NCI-H524 treated with DMSO at 0.1 percent for 48 hours (cell line): ENCODE measurements at regions not wholly inside any gene's neighbourhood (a gene's known extent, or its start where the extent isn't known, plus 50 kb on each side); places are given as distances from the start of the nearest gene placed in this dataset.

Experiments used
- DNase-seq: peaks from one replicate; lab custom pipeline; 2025; lab: John Stamatoyannopoulos, UW

DNA sequence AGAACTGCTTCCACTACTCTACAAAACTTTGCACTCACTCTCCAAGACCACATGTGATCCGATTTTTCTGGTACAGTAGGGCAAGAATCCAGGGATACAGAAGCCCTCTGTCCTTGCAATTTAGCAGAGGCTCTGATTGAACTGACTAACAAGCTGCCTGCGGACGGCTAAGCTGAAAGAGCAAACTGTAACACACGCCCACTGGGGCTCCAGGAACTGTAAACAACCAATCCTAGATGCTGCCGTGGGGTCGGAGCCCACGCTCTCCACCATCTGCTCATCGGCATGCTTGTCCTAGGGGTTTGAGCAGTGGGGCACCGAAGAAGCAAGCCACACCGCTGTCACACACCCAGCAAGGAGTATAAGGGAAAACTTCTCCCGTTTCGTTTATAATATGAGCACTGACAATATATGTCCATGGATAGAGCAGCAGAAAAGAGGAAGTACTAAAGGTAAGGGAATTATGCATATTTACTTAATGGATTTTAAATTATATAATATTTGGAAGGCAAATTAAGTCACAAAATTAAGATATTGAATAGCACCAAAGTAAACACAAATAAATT is 634.4 kb upstream of the POT1 start:
- DNase-seq, result peak; percentile 97

DNA sequence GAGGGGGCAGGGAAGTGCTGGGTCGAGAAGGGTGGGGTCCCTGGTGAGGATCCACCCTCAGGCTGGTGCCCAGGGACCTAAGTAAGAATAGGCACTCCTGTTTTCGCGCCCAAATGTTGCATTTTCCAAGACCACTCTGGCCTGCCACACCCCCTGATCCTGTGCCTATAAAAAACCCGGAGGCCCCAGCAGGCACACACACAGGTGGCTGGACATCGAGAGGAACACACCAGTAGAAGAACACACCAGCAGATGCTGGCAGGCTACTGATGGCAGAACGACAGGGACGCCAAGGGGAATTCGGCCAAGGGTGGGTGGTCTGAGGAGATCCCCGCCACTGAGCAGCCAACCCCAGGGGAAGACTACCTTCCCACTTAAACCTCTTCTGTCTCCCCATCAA is 633.9 kb upstream of the POT1 start:
- peak; percentile 83 for DNase-seq

DNA sequence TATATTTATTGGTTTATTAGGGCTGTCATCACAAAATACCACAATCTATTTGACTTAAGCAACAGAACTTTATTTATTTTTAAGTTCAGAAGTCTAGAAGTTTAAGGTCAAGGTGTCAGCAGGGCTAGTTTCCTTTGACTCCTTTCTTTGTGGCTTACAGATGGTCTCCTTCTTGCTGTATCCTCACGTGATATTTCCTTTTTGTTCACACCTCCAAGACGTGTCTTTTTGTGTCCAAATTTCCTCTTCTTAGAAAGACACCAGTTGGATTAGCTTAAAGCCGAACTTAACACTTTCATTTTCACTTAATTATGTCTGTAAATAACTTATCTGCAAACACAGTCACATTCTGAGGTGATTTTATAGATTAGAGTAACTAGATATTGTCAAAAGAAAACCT is 631.4 kb upstream of the POT1 start:
- DNase-seq, result no peak

DNA sequence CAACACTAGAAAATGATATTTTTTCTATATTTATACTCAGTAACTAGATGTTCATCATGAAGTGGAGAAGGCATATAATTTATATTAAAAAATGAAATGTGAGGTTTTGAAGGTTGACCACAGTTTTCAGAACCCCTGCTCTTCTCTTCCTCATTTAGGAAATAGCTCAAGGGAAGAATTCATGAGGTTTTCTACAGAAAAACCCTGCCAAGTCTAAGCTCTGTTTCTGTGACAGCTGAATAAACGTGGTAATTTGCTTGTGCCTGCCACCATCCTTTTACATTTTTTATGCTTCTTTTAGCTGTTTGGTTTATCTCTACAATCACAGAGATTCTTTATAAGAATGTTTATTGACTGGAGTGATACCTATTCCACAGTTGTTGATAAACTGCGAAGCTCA is 630.3 kb upstream of the POT1 start:
- no peak for DNase-seq

DNA sequence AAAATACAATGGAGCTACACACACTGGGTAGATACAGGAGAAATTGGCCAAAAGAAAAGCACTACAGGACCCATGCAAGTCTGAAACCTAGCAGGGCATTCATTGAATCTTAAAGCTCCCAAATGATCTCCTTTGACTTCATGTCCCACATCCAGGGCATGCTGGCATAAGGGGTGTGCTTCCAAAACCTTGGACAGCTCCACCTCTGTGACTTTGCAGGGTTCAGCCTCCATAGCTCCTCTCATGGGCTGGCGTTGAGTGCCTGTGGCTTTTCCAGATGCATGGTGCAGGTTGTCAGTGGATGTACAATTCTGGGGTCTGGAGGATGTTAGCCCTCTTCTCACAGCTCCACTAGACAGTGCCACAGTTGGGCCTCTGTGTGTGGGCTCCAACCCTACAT is 626.3 kb upstream of the POT1 start:
- no peak for DNase-seq

DNA sequence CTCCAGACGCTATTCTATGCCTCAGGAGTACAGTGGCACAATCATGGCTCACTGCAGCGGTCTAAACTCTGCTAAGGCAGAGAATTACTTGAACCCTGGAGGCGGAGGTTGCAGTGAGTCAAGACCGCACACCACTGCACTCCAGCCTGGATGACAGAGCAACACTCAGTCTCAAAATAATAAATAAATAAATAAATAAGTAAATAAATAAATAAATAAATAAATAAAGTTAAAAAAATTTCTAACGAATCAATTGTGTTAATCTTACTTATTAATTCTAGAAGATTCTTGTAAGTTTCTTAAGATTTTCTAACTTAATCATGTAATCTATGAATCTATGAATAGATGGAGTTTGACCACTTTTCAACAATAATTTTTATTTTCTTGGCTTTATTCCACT is 621.4 kb upstream of the POT1 start:
- no peak for DNase-seq

DNA sequence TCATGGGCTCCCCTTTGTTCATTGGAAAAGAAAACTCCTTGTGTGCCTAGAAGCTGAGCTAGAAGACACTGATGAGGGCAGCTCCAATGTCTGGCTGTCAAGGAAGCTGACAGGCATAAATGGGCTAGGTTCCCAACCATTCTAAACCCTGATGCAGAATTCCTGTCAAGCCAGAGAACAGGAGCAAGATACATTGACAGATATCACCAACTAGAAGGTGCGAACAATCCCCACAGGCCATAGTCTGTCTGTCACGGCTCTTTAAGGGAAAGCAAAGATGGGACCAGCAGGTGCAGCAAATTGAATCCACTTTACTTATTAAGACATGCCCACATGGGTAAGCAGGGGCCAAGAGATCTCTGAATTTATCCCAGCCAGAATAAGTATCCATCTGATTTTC is 617.9 kb upstream of the POT1 start:
- no peak for DNase-seq

DNA sequence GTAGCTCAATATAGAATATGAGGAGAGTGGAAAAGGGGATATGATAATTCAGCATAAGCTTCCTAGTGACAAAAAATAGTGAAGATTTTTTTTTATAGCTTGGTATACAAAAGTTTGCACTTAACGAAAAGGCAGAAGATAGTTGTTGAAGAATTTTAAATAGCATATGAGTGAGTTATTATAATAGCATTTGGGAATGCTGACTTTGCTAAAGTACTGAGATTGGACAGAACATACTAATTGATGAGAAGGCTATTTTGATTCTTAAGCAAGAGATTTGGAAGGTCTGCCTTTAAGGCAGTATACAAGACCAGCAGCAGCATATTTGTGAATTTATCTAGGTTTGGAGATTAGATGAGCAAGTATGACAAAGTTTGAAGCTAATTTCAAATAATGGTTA is 600.9 kb upstream of the POT1 start:
- no peak for DNase-seq

DNA sequence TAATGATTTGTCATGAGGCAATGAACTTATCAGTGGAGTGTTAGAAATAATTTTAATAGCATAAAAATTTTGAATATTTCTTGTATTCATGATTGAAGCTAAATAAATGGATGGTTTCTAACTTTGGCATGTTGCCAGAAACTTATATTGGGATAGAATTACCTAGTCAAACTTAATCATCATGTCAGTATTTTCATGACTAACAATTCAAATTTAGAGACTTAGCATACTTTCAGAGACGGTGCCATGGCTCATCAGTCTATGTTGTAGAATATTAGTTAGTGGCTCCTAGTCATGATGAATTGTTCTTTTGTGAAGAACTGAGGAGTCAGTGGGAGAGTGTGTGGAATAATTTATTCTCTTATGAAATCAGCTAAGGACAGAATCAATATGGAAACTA is 599.6 kb upstream of the POT1 start:
- DNase-seq, result no peak

DNA sequence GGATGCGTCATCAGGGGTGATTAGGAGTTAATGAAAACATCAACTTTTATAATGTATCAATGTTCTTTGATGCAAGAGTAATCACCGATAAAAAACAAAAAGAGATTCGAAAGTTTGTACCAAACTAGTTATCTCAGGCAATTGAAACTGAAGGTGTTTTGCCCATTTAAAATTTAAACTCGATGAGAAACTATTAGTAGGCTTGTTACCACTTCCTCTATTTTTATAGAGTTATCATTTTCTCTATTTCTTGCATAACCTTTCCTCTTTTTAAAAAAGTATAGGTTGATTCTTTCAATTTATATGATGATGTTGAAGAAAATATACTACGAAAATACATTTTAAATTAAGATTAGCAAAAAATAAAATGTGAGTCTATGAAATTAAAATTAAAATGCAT is 597.3 kb upstream of the POT1 start:
- no peak for DNase-seq

DNA sequence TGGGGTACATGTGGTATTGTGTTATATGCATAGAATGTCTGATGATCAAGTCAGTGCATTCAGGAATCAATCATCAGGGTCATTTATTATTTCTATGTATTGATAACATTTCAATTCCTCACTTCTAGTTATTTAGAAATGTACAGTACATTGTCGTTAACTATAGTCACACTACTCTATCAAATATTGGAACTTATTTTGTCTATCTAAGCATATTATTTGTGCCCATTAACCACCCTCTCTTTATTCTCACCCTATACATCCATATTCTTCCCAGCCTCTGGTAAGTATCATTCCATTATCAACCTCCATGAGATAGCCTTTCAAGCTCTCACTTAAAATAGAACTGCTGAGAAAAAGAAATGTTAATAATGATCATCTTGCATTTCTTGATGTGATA is 596.5 kb upstream of the POT1 start:
- DNase-seq, result no peak

DNA sequence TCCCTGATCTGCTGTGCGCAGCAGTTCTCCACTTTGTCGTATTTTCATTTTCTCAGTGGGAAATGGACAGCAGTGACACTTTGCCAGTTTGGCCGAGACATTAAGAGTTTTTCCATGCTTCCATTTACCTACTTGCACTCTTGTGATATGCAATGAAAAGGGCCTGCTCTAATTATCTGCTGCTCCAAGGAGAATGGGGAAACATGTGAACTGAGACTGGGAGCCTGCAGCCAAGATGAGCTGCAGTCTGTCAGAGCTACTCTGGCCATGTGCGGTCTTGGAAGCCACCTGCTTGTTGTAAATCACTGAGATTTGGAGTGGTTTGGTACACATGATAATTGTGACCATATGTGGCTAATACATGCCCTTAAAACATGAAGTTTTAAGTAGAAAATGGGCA is 586.6 kb upstream of the POT1 start:
- peak; percentile 96 for DNase-seq

DNA sequence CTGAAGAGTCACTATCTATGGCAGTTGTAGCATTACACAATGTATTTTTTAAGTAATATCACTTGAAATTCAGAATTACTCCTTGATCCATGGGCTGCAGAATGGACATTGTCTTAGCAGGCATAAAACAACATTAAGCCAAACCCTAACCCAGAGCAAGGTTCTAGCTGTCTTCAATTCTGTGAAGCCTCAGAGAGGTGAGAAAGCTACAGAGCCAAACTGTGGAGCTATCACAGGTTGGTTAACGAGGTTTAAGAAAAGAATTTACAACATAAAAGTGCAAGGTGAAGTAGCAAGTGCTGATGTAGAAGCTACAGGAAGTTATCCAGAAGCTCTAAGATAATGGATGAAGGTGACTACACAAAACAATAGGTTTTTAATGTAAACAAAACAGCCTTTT is 582.7 kb upstream of the POT1 start:
- no peak for DNase-seq

DNA sequence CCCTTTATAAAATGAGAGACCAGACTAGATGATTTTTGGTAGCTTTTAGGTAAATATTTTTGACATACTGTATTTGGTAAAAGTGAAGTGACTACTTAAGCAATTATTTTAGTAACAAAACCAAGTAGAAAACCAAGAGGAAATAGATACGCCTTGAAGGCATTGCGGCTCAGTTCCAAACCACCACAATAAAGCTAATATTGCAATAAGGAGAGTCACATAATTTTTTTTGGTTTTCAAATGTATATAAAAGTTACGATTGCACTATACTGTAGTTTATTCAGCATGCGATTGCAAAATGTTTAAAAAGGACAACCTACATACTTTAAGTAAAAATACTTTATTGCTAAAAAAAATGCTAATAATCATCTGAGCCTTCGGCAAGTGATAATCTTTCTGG is 581.7 kb upstream of the POT1 start:
- no peak for DNase-seq

DNA sequence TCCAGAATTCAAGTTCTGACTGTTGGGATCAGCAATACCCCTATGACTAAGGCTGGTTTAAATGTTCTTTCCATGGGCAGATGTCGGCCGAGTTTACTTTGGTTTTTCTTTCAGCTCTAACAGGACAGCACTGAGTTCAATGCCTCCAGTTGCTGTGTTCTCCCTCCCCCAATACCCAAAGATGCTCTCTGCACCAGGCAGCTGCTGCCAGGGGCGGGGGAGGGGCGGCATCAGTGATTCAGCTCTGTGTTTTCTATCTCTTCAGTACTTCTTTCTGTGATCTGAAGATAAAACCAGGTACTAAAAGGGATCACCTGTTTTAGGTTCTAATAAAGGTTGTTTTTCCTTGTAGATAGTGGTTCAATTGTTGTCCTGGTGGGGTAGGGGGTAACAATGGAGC is 576.7 kb upstream of the POT1 start:
- DNase-seq, result no peak

DNA sequence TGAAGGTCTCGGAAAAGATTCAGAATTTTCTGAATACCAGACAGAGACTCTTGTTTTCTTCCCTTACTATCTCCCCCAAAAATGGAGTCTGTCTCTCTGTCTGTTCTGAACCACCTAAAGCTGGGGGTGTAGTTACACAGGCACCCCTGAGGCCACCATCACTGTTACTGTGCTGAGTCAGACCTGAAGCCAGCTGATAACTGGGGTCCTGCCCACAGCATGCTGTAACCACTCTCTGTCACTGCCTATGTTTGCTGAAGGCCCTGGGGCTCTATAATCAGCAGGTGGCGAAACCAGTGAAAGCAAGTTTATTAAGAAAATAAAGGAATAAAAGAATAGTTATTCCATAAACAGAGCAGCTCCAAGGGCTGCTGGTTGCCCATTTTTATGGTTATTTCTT is 575.2 kb upstream of the POT1 start:
- DNase-seq, result no peak

DNA sequence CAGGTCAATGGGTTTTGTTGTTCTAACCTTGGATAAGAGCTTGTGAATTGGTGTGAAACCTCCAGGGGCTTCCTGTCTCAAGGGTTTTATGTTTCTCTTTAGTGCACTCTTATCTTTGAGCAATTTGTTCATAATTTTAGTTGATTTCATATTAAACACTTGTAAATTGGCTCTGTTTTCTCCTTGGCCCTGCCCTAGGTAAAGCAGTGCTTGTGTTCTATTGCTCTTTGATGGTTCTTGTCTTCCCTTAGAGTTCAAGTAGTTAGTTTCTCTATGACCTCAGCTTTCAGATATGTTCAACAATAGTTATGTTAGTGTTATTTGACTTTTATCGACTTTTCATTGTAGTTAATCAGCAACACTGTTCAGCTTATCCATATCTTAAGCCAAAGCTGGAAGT is 566.4 kb upstream of the POT1 start:
- no peak for DNase-seq

DNA sequence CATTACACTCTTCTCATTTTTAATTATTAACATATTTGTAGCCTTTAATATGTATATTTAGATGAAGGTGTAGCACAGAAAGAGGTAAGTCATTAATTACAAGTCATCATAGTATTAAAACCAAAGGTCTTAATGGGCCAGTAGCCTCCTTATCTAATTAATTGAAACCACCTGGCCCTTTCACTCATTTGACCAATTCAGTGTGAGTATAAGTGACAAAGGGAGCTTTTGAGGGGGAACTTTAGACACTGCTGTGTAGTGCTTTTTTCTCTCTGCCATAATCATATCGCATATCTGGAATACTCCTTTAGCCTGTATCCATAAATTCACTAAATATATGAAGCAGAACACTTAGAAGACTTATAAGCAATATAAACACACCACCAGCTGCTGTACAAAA is 562.9 kb upstream of the POT1 start:
- DNase-seq, result peak; percentile 95

DNA sequence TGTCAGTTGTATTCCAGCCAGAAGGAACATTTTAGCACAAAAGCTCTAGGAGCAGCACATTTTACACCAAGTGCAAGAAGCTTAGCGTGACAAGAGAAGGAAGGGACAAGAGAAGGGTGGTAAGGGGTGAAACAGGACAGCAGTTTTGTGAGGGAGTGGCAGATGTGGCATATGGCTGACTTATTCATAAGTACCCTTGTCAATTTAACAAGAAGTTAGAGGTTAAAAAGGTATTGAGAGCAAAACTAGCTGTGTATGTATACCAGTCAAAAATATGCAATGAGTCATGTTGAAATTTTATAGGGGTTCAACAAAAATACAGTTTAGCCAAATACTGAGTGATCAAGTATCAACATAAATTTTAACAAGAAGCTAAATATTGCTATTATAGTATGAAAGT is 561.5 kb upstream of the POT1 start:
- peak; percentile 95 for DNase-seq

DNA sequence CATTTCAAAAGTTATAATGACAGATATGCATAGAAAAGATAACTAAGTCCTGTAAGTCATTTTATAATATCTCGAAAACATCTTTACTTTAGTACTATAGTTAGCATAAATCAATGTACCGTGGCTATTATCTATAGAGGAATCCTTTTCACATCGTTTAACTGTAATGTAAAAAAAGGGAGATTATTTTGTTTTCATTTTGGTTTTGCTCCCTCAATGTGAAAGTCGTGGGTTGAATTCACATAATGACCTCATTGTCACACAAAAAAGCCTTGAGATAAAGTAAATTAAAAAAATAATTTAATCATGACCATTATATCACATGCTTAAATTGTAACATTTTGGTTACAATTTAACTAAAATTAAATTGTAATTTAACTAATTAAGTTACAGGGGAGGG is 560.5 kb upstream of the POT1 start:
- no peak for DNase-seq

DNA sequence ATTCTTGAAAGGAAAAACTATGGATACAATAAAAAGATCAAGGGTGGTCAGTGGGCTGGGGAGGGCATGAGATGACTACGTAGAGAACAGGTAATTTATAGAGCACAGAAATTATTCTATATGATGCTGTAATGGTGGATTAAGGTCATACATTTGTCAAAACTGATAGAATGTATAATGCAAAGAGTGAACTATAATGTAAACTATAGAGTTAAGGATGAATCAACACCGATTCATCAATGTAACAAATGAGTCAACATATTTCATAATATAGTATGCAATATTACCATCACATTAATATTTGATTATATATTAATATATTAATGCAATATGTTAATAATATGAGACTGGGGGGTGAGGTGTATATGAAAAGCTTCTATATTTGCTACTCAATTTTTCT is 555.6 kb upstream of the POT1 start:
- DNase-seq, result no peak

DNA sequence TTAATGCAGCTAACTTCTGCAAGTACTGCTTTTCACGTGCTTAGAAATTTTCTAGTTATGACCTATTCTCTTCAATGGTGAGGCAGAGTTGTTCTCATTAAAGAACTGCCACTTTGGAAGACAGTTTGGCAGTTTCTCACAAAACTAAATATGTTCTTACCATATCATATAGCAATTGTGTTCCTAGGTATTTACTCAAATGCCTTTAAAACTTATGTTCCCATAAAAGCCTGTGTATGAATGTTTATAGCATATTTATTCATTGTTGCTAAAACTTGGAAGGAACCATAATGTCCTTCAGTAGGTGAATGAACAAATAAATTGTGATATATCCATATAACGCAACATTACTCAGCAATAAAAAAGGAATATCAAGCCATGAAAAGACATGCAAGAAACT is 555.1 kb upstream of the POT1 start:
- DNase-seq, result no peak

DNA sequence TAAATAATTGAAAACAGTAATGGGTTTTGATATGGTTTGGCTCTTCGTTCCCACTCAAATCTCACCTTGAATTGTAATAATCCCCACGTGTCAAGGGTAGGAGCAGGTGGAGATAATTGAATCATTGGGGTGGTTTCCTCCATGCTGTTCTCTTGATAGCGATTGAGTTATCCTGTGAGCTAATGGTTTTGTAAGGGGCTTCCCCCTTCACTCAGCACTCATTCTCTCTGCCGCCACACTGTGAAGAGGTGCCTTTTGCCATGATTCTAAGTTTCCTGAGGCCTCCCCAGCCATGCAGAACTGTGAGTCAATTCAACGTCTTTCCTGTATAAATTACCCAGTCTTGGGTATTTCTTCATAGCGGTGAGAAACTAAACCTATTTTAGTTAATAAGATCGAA is 551.7 kb upstream of the POT1 start:
- no peak for DNase-seq

DNA sequence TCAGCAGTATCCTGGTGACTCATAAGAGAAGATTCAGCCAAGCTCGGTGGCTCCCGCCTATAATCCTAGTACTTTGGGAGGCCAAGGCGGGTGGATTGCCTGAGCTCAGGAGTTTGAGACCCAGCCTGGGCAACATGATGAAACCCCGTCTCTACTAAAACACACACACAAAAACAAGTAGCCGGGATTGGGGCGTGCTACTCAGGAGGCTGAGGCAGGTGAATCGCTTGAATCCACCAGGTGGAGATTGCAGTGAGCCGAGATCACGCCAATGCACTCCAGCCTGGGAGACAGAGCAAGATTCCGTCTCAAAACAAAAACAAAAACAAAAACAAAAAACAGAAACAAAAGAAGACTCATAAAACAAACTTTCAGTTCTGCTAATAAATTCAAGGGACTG is 551.1 kb upstream of the POT1 start:
- no peak for DNase-seq

DNA sequence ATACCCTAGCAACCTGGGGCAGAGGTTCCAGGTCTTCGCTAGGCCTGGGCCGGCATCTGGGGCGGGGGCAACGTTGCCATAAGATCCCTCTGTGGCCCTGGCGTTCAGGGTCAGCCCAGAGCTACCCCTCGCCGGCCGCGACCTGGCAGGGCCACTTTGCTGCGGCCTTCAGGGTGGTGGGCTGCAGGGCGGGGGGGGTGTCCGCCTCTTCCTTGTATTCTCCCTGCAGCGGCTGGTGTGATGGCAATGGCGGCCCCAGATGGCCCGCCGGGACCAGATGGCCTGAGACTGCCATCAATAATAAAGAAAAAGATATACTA is 539.2 kb upstream of the POT1 start:
- DNase-seq, result no peak
